GM19455 (cell line): ENCODE measurements at regions not wholly inside any gene's neighbourhood (a gene's known extent, or its start where the extent isn't known, plus 50 kb on each side); places are given as distances from the start of the nearest gene placed in this dataset.
"Not testable (repeated sequence)": the region's sequence is repeated elsewhere in the genome, so short reads cannot be mapped to it uniquely, and the experiment has no call there.

ENCODE experiments used
- ATAC-seq: cut with Tn5 transposase; IDR thresholded peaks from one replicate; pipeline ENCODE4 v1.9.1; 2021; ENCODE audit not compliant: unreplicated experiment

DNA sequence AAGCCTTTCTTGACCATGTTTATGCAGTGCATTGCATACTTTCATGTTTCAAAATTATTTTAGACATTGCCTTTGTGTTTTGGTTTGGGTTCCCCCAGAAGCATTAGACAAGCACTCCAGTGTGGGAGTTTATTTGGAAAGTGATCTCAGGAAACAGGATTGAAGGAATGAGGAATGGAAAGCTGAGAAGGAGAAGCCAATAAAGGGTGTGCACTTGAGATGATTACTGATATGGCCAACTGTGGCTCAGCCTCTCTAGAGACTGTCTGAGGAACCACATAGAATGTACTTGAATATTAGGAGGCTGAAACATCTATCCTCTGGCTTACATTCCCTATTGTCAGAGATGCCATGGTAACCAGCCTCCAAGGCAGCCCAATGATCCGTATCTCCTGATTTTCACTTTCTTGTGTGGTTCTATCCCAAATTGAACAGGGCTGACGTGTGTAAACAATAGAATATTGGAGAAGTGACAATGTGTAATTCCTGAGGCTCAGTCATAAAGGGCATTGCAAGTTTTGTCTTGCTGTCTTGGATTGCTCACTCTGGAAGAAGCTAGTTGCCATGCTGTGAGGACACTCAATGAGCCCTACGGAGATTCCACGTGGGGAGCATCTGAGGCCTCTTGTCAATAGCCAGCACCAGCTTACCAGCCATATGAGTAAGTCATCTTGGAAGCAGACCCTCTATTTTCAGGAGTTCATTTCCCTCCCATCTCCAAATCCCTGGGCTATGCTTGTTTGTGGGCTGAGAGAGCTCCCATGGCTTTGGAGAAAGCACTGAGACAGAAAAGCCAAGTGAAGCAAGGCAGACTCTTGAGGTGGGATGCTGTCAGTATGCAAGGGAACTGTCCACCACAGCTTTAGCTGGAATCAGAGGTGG is 84.7 kb downstream of the SCN11A start:
- no peak for ATAC-seq

DNA sequence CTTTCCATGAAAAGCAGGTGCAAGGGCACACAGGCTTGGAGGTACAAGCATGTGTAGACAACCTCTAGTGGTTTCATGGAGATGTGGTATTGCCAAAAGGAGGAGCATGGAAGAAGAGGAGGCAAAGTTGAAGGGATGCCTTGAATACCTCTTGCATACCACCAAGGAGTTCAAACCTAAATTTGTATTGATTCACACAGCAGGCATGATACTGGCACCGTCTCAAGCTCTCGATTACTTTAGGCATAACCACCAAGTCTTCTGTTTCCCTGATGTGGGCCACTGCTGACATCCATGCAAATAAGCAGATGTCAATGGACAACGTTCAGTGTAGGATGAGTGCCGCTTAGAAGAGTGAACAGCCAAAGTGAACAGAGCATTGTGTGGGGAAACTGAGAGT is 87.1 kb downstream of the SCN11A start:
- no peak for ATAC-seq

DNA sequence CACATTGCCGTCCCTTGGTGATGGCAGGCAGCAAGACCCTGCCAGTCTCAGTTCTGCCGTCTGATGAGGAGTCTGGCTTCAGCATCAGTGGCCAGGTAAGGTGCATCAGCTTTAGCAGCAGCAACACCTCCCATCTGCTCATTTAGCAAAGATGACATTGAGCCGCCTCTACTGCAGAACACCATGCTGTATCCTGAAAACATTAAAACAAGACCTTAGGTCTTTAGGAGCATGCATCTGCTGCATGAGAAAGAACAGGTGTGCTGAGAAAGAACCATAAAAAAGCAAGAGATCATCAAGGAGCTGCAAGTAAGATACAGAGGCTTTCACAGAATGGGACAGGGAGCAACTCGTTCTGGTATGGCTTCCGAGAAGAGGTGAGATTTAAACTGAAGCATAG is 87.5 kb downstream of the SCN11A start:
- ATAC-seq = no peak

DNA sequence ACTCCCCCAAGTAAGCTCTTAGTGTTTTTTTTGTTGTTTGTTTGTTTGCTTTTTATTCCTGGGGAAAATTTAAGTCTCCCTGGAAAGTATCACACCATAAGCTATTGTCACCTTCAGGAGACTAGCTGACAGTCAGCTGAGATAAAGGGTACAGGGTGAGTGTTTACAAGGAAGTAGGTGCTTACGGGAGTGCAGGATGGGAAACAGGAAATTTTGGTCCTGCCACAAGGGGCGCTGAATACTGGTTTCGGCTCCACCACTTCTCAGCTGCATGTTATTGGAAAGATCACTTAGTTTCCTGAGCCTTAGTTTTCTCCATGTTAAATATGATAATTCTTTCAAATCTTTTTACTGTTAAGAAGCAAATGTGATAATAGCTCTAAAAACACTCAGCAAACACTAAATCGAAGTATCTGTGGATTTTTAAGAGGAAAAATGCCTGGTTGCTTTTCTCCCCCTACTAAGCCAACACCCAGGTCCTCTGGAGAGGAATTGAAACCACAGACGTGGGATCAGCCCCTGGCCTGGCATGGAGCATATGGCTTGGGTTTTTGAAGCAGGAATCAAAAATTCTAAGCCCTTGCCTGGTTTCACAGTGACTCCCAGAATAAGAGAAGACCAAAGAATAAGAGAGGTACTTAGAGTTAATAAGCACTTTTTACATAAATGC is 90.7 kb downstream of the SCN11A start:
- ATAC-seq = no peak

DNA sequence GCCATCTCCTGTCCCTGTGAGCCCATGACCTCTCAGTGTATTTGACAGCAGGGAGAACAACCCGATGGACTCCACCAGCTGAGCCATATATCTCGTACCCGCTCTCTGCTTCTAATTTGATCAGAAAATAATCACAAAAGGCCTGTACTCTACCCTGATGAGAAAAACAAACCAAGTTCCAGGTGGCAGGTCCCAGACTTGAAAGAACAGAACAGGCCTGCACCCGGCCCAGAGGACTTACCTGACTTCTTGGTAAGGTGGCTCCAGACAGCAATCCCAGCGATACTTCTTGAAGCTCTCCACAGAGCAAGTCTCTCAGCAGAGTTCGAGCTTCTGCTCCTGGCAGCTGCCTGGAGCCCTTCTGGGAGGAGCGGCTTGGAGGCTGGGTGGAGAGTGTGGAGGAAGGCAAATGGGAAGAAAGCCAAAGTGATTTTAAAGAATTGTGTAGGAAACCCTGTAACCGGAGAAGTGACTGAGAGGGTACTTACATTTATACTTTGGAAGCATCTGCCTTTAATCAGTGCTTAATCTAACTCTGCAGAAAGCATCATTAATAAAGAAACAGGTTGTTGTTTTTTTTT is 91.6 kb downstream of the SCN11A start:
- no peak for ATAC-seq

DNA sequence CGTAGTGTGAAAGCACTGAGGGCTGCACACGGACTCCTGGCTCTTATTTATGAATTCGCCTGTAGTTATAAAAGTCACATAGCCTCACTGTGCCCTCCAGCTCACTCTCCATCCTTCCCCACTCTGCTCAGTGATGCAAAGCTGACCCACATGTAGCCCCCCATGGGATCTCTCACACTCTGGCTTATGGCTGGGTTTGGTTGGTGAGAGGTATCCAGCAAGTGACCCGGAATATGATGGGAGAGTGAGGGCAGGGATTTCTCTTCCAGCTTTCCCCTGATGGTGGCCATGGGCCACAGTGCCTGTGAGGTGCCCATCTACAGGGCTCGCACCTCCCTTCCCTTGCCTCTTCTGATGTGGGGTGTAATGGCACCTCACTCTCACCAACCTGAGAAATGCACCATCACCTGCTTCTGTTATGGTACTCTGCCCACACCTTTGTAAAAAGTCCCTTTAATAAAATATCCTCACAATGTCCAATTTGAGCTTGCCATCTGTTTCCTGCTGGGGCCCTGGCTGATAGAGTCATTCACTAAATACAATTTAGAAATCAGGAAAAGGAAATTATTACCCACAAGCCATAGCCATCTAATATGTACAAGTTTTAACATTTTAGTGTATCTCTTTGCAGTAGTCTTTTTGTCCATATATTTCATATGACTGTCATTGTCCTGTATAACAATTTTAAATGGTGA is 93.6 kb downstream of the SCN11A start:
- no peak for ATAC-seq

DNA sequence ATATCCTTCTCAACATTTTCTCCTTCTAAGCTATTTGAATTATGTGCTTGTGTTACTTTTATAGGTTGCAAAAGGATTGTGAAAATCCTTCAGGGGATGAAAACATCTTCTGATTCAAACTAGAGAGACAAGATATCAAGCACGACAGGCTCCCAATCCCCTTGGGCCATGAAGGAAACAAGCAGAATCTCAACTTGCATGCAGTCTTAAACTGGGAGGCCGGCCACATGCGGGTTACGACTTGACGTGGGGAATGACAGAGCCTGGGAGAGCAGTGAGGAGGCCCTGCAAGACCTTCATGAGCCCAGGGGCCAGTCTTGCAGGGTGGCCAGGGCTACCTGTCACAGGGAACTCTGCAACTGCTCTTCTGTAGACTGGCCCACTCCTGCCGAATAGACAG is 94.4 kb downstream of the SCN11A start:
- ATAC-seq = no peak

DNA sequence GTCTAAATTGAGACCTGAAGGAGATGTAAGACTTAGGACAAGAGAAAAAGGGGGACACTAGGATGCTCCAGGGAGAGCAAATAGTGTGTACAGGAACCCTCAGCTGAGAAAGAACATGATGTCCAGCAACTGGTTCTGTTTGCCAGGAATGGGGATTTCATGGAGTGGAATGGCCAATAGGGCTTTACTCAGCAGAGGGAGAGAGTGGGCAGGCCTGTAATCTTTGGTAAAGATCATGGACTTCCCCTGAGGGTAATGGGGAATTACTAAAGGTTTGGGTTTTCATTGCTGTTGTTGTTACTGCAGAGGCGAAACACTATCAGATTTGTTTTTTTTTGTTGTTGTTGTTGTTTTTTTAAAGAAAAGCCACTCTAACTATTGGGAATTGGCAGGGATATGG is 99.0 kb downstream of the SCN11A start:
- no peak for ATAC-seq

DNA sequence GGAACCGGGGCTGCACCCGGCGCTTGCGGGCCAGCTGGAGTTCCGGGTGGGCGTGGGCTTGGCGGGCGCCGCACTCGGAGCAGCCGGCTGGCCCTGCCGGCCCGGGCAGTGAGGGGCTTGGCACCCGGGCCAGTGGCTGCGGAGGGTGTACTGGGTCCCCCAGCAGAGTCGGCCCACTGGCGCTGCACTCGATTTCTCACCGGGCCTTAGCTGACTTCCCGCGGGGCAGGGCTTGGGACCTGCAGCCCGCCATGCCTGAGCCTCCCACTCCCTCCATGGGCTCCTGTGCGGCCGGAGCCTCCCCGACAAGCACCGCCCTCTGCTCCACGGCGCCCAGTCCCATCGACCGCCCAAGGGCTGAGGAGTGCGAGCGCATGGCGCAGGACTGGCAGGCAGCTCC is 100.6 kb downstream of the SCN11A start:
- not testable (repeated sequence) for ATAC-seq

DNA sequence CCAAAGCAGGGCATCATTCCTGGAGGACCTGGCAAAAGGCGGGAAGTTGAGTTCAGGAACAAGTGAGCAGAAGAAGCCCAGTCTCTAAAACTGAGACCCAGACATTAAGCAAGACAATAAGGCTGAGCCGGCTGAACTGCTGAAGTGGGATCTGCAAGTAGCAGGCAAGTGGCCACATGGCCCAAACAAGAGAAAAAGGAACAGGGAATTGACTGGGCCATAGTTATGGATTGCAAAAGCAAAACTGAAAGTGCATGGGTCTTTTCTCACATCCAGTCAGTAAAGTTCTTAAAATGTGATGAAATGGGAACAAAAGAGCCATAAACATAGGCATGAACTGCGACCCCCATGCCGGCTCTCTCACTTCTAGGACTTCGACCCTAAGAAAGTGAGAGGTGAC is 101.2 kb downstream of the SCN11A start:
- no peak for ATAC-seq

DNA sequence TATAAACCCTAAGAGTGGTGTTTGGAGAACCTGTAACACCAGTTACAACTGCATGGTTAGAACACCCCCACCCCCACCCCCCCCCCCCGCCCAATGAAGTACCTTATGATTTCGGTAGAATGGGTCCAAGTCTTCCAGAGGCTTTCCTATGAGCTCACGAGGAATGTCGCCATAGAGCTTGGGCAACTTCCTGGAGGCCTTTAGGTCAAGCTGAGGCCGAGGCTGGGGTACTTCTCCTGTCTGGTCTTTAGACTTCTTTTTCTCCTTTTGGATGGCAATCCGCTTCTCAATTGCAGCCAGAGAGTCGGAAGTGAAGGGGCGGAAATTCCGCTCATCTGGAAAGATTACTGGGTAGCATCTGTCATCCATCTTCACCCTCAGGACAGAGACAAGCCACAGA is 101.8 kb downstream of the SCN11A start:
- ATAC-seq = no peak

DNA sequence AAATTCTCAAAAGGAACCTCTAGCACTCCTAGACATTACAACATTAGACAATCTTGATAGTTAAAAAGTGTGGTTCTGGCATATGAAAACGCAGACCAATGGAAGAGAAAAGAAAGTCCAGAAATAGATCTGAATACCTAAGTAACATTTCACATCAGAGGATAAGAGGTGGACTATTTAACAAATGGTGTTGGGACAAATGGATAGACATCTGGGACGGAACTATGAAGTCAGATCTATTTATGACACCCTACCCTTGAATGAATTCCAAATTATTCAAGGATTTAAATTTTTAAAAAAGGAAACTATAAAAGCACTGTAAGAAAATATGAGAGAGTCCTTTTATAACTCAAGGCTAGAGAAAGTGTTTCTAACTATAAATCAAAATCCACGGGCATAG is 111.3 kb downstream of the SCN11A start:
- no peak for ATAC-seq

DNA sequence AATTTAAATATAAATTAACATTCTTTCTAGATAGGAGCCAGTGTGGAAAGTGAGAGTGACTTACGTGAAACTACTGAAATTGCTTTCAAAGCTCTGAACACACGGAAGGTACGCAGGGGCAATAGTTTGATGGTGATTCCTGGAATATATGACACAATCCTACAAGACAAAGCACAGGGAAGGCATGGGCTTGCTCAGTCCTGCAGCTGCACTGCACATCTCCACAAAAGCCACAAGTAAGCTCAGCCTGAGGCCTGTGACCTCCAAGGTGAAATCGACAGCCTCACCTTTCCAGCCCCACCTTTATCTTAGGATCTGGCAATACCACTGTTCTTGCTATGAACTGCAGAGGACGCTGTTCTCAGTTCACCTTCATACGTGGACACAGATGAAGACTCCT is 109.3 kb upstream of the SCN10A start:
- ATAC-seq = no peak

DNA sequence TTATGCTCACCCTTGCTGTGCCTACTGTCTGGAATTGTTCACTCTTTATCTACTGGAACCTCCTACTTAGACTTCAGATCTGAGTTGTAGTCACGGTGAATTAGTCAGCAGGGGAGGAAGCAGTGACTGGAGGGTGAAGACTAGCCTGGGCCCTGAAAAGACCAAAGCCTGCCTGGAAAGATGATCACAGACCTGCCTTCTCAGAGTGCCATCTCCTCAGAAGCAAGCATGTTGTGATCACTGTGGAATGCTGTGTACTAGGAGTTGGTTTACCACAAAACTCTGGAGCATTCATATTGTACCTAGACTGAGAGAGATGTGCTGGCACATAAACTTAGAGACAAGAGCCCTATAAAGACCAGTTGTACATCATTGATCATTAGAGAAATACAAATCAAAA is 100.7 kb upstream of the SCN10A start:
- ATAC-seq = no peak

DNA sequence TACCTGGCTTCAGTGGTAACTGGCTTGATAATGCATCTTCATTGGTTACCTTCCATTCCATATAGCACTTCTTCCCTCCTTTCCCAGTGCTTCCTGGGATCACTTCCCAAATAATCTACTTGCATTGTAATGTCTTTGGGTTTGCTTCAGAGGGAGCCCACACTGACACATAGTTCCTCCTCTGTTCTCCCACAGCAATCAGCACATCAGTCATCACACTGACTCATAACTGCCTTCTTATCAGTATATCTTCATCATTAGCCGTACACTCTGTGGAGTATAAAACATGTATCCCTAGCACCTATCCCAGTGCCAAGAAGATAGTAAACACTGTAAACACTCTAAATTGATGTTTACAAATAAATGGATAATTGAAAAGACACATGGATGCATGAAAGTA is 91.4 kb upstream of the SCN10A start:
- no peak for ATAC-seq

DNA sequence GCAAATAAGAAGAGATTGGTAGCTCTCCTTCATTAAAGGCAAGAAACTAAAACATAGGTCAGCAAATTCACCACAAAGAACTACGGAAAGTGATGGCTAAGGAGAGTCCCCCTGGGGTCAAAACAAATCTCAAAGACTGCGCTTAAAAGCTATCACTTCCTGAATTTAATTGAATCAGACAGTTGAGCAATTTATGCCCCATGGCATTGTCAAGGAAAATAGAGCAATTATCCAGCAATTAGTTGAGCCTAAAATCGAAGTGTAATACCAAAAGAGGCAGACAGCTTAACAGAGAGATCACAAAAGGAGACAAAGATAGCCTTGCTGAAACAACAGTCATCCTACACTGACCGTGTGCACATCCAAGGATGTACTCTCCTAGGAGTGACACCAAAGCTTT is 74.4 kb upstream of the SCN10A start:
- no peak for ATAC-seq

DNA sequence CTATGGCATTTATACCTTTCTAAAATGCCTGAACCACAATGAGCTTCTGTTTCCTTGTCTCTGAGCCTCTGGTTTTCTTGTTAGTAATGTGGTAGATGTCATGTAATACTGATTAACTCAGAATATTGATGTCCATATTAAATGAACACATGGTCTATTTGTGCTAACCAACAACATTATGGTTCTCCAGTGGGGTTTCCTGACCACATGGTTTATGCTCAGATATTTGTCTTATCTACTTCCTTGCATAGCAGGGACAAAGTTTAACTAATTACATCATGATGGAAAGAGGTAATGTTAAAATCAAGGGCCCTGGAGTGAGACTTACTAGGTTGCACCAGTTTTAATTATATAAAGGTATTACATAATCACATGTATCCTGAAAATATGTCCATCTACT is 62.6 kb upstream of the SCN10A start:
- no peak for ATAC-seq
